ENCODE measurements at regions not wholly inside any gene's neighbourhood (a gene's known extent, or its start where the extent isn't known, plus 50 kb on each side); places are given as distances from the start of the nearest gene placed in this dataset.

GRCh38 chr15:85889956-85890619 lies 95.4 kb upstream of the KLHL25 start:
- H4K20me1 ChIP-seq (ENCODE audit: insufficient read depth): no peaks in the 10 kb centered on the region
- no peak overlapping the region for H2AFZ ChIP-seq (ENCODE audit: low read depth)
- H3K27me3 ChIP-seq (ENCODE audit: insufficient read depth): peaks cover 6% of the 10 kb centered on the region; the same call in 1 of the 2 replicates
- no peaks in the 10 kb centered on the region for H3K36me3 ChIP-seq (replicated peaks in 1 of 2; ENCODE audit: control insufficient read depth in 1 of 2, insufficient read depth in 2 of 2, low read length in 1 of 2)
- no peak overlapping the region for H3K4me3 ChIP-seq (ENCODE audit: low read depth in 2 of 2, low read length in 1 of 2)
- POLR2A ChIA-PET: no interaction called here
- 61% methylated on average over 12 of the region's 12 CpGs for WGBS (ENCODE audit: low lambda C conversion rate)
- TF ChIP-seq USF2 (IDR thresholded peaks at IDR 0.05; ENCODE audit: borderline replicate concordance, low read depth, low read length) (no peak), TCF12 (IDR thresholded peaks at IDR 0.05) (no peak), TEAD4 (IDR thresholded peaks at IDR 0.05; ENCODE audit: borderline replicate concordance, insufficient read depth) (no peak), RFX5 (IDR thresholded peaks at IDR 0.05; ENCODE audit: low read length) (no peak), MEF2A (IDR thresholded peaks at IDR 0.05; ENCODE audit: borderline replicate concordance, low read depth) (no peak)
- CTCF ChIA-PET: no interaction called here
- no peak for DNase-seq
- H3K9me3 ChIP-seq: no peaks in the 10 kb centered on the region
- no peaks in the 10 kb centered on the region for H3K79me2 ChIP-seq (ENCODE audit: insufficient read depth)
- no peak overlapping the region for H3K27ac ChIP-seq (ENCODE audit: low read depth in 2 of 2, low read length in 1 of 2)
- no peak overlapping the region for H3K4me2 ChIP-seq
- no peaks in the 10 kb centered on the region for H3K9me2 ChIP-seq
- no peaks in the 10 kb centered on the region for H3F3A ChIP-seq (replicated peaks; ENCODE audit: insufficient read depth)
- no peak overlapping the region for H3K9ac ChIP-seq
- H3K4me1 ChIP-seq (ENCODE audit: control insufficient read depth in 1 of 2, insufficient read depth in 2 of 2, low read depth in 1 of 2, low read length in 1 of 2): no peaks in the 10 kb centered on the region

- H3F3A ChIP-seq (replicated peaks; ENCODE audit: insufficient read depth): no peaks in the 10 kb centered on the region
- no peak overlapping the region for H2AFZ ChIP-seq (ENCODE audit: low read depth)
- no peak overlapping the region for H3K27ac ChIP-seq (ENCODE audit: low read depth in 2 of 2, low read length in 1 of 2)
- CTCF ChIA-PET: no interaction called here
- POLR2A ChIA-PET: no interaction called here
- no peak overlapping the region for H3K4me2 ChIP-seq
- no peaks in the 10 kb centered on the region for H3K9me3 ChIP-seq
- H3K9me2 ChIP-seq: no peaks in the 10 kb centered on the region
- DNase-seq: no peak
- TF ChIP-seq GABPA (IDR thresholded peaks at IDR 0.05; ENCODE audit: low read depth) (no peak), JUND (IDR thresholded peaks at IDR 0.05) (no peak), RXRA (IDR thresholded peaks at IDR 0.05; ENCODE audit: borderline replicate concordance, low read depth) (no peak), SMC3 (IDR thresholded peaks at IDR 0.05; ENCODE audit: low read depth, low read length) (no peak), NRF1 (IDR thresholded peaks at IDR 0.05; ENCODE audit: low read depth, low read length) (no peak), MEF2A (IDR thresholded peaks at IDR 0.05; ENCODE audit: borderline replicate concordance, low read depth) (no peak), NFIC (IDR thresholded peaks at IDR 0.05; ENCODE audit: borderline replicate concordance) (no peak), RCOR1 (IDR thresholded peaks at IDR 0.05; ENCODE audit: low read length) (no peak), REST (IDR thresholded peaks at IDR 0.05; ENCODE audit: low read depth, low read length) (no peak), EZH2phosphoT487 (IDR thresholded peaks at IDR 0.05; ENCODE audit: borderline replicate concordance, low read depth) (no peak), FOSL2 (IDR thresholded peaks at IDR 0.05; ENCODE audit: borderline replicate concordance, low read depth) (no peak), TCF12 (IDR thresholded peaks at IDR 0.05) (no peak), CHD2 (IDR thresholded peaks at IDR 0.05; ENCODE audit: low read length, partially characterized antibody) (no peak), MXI1 (IDR thresholded peaks at IDR 0.05; ENCODE audit: low read depth, low read length) (no peak), YY1 (IDR thresholded peaks at IDR 0.05; ENCODE audit: low read depth) (no peak), FOXJ3 (CRISPR knock-in tag; IDR thresholded peaks at IDR 0.05) (no peak), POLR2AphosphoS5 (IDR thresholded peaks at IDR 0.05; ENCODE audit: low read depth, low read length) (no peak), GATA2 (CRISPR knock-in tag; IDR thresholded peaks at IDR 0.05) (no peak), TAF1 (IDR thresholded peaks at IDR 0.05; ENCODE audit: borderline replicate concordance, low read depth, low read length) (no peak)
- TF ChIP-seq, protein P1, sequence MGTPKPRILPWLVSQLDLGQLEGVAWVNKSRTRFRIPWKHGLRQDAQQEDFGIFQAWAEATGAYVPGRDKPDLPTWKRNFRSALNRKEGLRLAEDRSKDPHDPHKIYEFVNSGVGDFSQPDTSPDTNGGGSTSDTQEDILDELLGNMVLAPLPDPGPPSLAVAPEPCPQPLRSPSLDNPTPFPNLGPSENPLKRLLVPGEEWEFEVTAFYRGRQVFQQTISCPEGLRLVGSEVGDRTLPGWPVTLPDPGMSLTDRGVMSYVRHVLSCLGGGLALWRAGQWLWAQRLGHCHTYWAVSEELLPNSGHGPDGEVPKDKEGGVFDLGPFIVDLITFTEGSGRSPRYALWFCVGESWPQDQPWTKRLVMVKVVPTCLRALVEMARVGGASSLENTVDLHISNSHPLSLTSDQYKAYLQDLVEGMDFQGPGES (IDR thresholded peaks at IDR 0.05; ENCODE audit: low read depth, low read length): no peak
- H3K36me3 ChIP-seq (replicated peaks in 1 of 2; ENCODE audit: control insufficient read depth in 1 of 2, insufficient read depth in 2 of 2, low read length in 1 of 2): no peaks in the 10 kb centered on the region
- H3K4me1 ChIP-seq (ENCODE audit: control insufficient read depth in 1 of 2, insufficient read depth in 2 of 2, low read depth in 1 of 2, low read length in 1 of 2): no peaks in the 10 kb centered on the region
- H3K79me2 ChIP-seq (ENCODE audit: insufficient read depth): no peaks in the 10 kb centered on the region
- H3K9ac ChIP-seq: no peak overlapping the region
- 18% methylated on average over 2 of the region's 2 CpGs for WGBS (ENCODE audit: low lambda C conversion rate)
- no peaks in the 10 kb centered on the region for H4K20me1 ChIP-seq (ENCODE audit: insufficient read depth)
- no peak overlapping the region for H3K4me3 ChIP-seq (ENCODE audit: low read depth in 2 of 2, low read length in 1 of 2)
- peaks cover 6% of the 10 kb centered on the region; the same call in 1 of the 2 replicates for H3K27me3 ChIP-seq (ENCODE audit: insufficient read depth)
Measured at GRCh38 chr15:85890620-85890980, 95.9 kb upstream of the KLHL25 start.

Measured in SK-N-SH (cell line).